NCI-H446 treated with DMSO at 0.1 percent for 48 hours (cell line): ENCODE measurements at regions not wholly inside any gene's neighbourhood (a gene's known extent, or its start where the extent isn't known, plus 50 kb on each side); places are given as distances from the start of the nearest gene placed in this dataset.
"Not testable (repeated sequence)": the region's sequence is repeated elsewhere in the genome, so short reads cannot be mapped to it uniquely, and the experiment has no call there.

Source experiments
- DNase-seq: peaks from one replicate; lab custom pipeline; 2025; lab: John Stamatoyannopoulos, UW

DNA sequence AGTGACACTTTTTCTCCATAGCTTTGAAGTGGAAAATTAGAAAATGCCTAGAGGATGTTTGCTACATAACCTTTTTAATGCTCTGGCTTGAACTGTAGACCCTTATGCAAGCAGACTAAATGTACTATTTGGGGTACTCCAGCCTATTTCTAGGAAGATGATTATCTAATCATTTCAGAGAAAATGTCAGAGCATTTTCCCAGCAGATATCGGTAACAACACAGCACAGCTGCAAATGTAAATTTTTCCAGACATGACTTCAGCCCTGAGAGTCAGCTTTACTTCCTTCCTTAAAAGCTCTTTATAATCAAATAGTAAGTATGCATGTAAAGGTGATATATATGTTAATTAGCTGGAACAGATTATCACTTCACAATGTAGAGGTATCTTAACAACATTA, 1647.1 kb downstream of the SUCLG1 start:
- DNase-seq = no peak

DNA sequence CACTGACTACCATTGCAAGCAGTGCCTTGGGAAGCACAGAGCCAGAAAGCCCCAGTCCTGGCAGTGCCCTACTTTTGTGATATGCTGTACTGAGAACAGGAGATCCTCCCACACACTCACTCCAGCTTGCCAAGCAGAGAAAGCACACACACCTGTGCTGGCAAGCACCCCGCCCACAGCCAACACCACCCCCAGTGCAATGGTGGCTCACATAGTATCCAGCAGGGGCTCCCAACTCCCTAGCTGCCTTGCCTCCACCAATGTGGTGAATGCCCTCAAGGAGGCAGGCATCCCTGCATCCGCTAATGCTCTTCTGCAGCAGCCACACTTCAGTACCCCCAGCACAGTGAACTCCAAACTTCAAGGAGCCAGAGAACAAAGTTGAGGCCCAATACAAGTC, 1655.8 kb downstream of the SUCLG1 start:
- DNase-seq = no peak

DNA sequence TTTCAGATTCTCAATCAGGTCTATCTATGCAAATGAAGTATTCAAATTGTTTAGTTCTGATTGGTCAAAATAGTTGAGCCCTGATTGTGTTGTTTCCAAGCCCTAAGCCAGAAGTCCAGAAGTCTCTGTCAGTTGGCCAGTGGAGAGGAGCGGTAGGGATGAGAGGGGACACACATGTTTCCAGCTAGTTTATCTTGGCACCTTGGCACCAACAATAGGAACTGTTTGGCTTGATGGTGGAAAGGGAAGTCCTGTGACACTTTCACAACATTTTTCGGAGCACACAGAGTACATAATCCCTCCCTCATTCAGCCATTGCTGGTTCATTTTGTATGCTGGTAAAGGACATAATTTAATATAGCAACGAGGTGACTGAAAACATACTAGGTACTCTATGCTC, 1661.6 kb downstream of the SUCLG1 start:
- no peak for DNase-seq

GRCh38 chr2:82796132-82796531, 1662.9 kb downstream of the SUCLG1 start:
- no peak for DNase-seq

GRCh38 chr2:82795446-82795845, 1663.6 kb downstream of the SUCLG1 start:
- no peak for DNase-seq

DNA sequence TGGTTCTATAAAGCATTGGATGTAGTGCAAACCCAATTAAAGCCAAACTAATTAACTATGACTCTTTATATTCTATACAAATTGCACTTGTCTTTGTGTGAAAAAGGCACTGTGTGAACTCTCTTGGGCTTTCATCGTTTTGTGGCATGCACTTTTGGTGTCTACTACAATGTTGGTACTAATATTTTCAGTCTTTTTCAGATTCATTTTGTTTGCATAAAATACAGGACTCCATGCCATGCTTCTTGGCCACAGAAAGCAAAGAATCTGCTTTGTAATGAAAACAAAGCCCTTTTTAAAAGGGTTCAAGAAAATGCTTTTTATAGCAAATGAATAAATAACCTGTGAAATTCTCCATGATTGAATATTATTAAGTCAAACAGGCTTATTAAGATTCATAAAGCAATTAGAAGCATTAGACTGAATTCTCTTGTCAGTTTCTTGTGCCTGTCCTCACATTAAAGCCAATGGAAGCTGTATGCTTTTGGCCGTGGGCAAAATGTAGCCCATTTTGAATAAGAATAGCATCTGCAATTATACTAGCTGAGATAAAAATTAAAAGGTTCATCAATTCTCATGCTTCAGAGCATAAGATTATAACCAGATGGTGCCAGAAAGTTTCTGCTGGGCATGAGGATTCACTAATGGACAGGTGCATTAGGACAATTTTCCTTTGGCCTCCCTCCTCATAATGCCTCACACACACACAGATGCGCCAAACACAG, 1665.2 kb downstream of the SUCLG1 start:
- no peak for DNase-seq

GRCh38 chr2:82792316-82792715, 1666.8 kb downstream of the SUCLG1 start:
- DNase-seq = no peak

DNA sequence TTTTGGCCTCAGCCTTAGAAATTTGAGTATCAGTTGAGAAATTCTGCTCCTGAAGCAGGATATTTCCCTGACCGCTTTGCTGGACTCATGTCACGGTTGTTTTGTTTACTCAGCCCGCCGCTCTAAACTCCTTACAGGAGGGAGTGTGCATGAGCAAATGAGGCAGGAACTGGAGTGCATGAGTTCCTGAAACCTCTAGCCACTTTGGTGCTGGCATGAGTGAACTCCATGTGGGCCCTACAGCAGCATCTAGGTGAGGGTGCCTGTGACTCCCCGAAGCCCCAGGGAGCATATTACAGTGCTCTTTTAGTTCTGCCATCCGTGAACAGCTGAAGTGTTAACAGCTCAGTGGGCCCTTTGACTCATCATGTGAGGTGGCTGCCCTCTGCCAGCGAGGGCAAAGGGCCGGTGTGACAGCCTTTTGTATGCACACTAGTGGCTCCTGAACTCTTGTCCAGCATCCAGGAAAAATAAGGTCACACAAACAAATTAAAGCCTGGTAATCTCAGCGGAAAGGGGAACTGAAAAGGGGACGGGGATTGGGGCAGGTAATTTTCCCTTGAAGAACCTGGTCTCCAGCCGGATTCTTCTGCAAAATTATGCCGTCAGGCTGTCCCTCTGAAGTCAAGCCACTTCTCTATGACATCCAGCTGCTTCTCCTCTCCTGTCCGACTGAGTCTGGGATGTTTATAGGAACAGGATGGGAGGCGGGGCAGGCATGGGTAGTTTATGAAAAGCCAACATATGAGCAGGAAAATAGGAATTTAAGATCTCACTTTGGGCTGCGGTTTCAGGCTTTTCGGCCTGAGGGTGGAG, 1668.7 kb downstream of the SUCLG1 start:
- no peak for DNase-seq

DNA sequence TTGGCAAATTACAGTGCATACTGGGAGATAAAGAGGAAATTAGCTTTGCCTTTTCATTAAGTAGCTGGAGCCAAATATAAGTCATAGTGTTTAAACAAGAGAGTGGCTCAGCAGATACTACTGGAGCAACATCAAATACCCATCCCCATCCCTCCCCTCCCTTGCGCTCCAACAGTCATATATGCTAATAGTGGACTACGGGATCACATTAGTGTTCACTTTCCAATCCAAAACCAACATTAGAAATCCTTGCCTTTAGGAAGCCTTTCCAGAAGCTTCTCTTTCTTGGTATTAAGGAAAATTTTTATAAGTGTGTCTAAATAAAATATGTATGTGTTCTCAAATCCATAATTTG, 1669.3 kb downstream of the SUCLG1 start:
- no peak for DNase-seq

DNA sequence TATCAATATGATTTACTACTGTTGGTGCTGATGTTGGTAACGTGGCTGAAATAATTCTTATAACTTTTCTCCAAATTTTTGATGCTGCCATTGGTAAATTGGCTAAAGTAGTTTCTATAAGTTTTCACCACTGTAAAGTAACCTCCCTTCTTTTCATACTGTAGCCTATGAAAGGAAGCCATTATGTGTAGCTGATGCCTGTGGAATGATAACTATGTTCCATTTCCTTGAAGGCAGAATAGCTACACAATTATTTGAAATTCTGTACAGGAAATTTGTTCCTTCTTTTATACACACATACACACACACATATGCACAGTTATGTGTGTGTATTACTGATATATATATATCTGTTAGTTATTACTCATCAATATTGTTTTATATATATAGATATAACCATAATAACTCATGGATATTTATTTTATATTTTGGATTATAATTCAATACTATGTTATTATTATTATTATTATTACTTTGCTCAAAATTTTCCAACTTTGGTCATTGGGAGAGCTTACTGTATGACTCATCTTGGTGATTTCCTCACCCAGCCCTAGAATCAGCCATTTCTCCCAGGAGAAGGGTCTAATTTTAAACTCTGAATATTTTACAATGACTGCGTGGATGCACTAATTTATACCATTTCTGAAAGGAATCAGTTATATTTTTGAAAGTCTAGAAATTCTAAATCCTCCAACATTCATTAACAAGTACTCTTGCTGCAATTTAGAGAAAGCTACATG, 1677.7 kb downstream of the SUCLG1 start:
- no peak for DNase-seq

DNA sequence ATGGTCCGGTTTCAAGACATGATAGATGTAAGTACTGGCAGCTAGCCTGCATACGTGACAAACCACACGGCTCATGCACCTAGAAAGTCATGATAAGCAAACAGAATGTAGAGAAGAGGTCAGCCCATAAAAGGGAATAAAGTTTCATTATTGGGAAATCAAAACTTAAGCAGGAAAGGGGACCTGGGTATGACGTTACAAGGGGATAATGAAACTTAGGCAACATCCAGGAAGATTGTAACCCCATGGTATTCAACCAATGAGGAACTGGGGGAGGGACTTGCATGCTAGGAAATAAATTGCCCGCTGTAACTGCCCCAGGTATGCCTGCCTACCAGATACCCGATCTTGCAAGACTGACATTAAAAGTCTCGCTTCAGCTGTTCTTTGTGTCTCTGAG, 1679.0 kb downstream of the SUCLG1 start:
- no peak for DNase-seq

DNA sequence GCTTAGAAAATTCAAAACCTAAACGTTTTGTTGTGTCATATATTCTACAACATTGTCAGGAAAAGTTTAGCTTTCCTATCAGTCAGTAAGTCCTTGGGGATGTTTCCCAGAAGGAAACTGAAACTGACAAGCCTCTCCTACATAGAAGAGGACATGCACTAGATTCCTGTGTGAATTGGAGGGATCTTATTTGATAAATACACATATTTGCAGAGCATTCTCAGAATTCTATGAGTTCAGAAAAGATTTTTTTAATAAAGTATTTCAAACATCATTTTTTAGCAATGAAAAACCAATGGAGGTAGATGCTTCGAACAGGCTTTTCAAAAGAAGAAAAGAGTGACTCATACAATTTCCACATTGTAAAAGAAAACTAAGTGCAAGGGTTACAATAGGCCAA, 1706.7 kb downstream of the SUCLG1 start:
- DNase-seq = no peak

GRCh38 chr2:82748653-82749052, 1710.4 kb downstream of the SUCLG1 start:
- DNase-seq = no peak

- no peak for DNase-seq
These were observed 1718.6 kb downstream of the SUCLG1 start for GRCh38 chr2:82740527-82740926.

DNA sequence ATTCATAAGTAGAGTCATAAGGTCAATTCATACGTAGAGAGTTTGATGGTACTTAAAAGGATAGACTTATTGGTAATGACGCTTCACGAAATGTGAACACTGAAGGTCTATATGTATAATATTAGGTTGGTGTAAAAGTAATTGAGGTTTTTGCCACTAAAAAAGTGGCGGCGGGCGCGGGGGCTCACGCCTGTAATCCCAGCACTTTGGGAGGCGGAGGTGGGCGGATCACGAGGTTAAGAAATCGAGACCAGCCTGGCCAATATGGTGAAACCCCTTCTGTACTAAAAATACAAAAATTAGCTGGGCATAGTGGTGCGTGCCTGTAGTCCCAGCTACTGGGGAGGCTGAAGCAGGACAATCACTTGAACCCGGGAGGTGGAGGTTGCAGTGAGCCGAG, 1721.1 kb downstream of the SUCLG1 start:
- not testable (repeated sequence) for DNase-seq

DNA sequence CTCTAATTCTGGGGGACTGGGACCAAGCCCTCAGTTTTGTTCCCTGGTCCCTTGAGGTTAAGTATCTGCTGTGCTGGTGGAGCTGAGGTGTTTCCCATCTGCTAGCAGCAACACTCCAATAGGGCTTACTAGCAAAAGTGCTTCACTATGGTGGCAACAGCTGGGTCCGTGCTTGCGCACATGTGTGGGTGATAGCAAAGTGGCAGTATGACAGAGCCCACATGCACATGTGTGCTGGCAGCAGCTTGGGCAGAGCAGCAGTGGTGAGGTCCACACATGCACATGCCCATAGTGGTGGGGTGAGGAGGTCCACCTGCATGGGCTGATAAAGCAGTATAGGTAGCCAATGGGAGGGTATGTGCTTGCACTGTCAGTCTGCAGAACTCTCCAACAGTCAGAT, 1723.7 kb downstream of the SUCLG1 start:
- no peak for DNase-seq

- no peak for DNase-seq
These were observed 1727.3 kb downstream of the SUCLG1 start for GRCh38 chr2:82731824-82732223.

- DNase-seq = no peak
These were observed 1728.3 kb downstream of the SUCLG1 start for GRCh38 chr2:82730811-82731210.

DNA sequence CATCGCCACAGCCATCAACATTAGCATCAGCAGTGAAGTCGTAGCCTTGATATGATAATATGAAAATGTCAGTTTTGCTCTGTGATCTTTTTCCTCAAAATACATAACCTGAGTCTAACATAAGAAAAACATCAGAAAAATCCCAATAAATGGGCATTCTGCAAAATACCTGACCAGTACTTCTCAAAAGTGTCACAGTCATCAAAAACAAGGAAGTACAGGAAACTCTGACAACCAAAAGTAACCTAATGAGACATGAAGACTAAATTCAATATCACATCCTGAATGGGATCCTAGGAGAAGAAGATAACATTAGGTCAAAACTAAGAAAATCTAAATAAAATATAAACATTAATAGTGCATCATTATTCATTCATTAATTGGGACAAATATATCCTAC, 1731.0 kb downstream of the SUCLG1 start:
- no peak for DNase-seq

GRCh38 chr2:82708681-82709080, 1750.4 kb downstream of the SUCLG1 start:
- DNase-seq = no peak

DNA sequence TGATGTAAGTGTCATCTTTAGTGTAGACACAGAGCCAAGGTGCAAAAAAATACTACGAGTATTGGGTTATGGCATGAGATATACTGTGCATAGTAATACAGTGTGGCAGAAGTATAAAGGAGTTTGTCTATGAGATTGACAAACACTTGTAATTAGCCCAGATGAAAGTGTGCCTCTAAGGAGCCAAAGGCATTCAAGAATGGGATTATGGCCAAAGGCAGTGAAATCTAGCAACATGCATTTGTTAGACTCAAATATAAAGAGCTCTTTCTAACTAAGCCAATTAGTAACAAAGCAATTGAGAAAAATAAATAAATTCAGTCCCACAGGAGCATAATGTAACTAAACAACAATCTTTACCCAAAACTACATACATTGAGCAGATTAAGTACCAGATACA, 1761.8 kb downstream of the SUCLG1 start:
- DNase-seq = no peak

DNA sequence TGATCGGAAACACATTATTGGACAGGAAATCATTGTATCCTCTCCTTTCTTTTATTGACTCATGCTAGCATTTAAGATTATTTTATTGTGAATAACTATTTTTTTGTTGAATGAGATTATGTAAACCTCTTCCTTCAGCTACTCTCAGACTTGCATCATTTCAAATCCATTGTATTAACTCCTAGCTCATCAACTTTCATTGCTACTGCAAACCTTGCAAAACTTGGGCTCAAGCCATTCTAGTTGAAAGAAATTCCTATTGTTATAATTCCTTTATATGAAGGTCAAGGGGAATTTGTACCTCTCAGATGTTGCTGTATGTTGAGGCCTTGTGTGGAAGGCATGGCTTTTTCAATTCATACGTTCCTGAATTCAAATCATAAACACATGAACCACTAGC, 1764.6 kb downstream of the SUCLG1 start:
- DNase-seq = no peak
